Muscle layer of colon (tissue), 2 donors: ENCODE measurements at regions not wholly inside any gene's neighbourhood (a gene's known extent, or its start where the extent isn't known, plus 50 kb on each side); places are given as distances from the start of the nearest gene placed in this dataset.

Experiments used
- H3K27ac ChIP-seq: one replicate; pipeline ENCODE4 v1.7.0; 2013; ENCODE audit warnings: low read depth, mild to moderate bottlenecking, low read length, moderate library complexity
- H3K27me3 ChIP-seq, 2 donors: one replicate each; pipeline ENCODE4 v1.7.0; 2013; ENCODE audit warnings: low read length in 2 of 2, mild to moderate bottlenecking in 2 of 2; ENCODE audit not compliant: insufficient read depth in 2 of 2, control insufficient read depth in 1 of 2
- H3K36me3 ChIP-seq: one replicate; pipeline ENCODE4 v1.7.0; 2013; ENCODE audit warnings: mild to moderate bottlenecking, low read length; ENCODE audit not compliant: insufficient read depth
- H3K4me1 ChIP-seq: one replicate; pipeline ENCODE4 v1.7.0; 2013; ENCODE audit warnings: mild to moderate bottlenecking, low read length; ENCODE audit not compliant: insufficient read depth
- H3K4me3 ChIP-seq, 2 donors: one replicate each; pipeline ENCODE4 v1.7.0; 2013; ENCODE audit warnings: low read length in 2 of 2, low read depth in 1 of 2, mild to moderate bottlenecking in 1 of 2, moderate library complexity in 1 of 2
- H3K9ac ChIP-seq: one replicate; pipeline ENCODE4 v1.7.0; 2013; ENCODE audit warnings: low read length
- H3K9me3 ChIP-seq: one replicate; pipeline ENCODE4 v1.7.0; 2013; ENCODE audit warnings: mild to moderate bottlenecking, low read length
- donor health status: abdominal sarcoma.
- donor health status: Adenocarcinoma of cecum.

DNA sequence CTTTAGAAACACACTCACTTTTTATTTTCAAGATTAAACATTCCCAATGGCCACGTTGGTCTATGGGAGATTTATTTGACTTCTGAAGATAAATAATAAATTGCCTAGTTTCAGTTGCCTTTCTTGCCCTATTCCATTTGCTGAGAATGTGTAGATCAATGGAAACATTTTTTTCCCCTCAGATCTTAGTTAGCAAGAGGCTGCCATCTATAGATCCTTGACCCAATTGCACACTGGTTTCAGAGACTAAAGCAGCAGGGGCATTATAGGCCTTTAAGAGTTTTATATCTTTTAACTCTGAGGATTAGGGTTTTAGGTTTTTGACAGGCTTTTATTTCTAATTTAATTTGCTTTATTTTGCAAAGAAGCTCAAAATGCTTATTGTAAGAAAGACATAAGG lies 163.2 kb upstream of the GPR26 start:
- Histone ChIP-seq H3K36me3 (no peaks in the 10 kb centered on the region), H3K4me3 (no peak overlapping the region), H3K27ac (no peak overlapping the region), H3K9ac (no peak overlapping the region), H3K4me1 (no peaks in the 10 kb centered on the region), H3K27me3 (no peaks in the 10 kb centered on the region), H3K9me3 (no peaks in the 10 kb centered on the region)

- Histone ChIP-seq H3K27ac (no peak overlapping the region), H3K27me3 (no peaks in the 10 kb centered on the region), H3K4me3 (no peak overlapping the region), H3K36me3 (no peaks in the 10 kb centered on the region), H3K4me1 (no peaks in the 10 kb centered on the region), H3K9ac (no peak overlapping the region), H3K9me3 (no peaks in the 10 kb centered on the region)
Measured at GRCh38 chr10:123506455-123506854, 159.7 kb upstream of the GPR26 start.

- H3K4me1 ChIP-seq: no peaks in the 10 kb centered on the region
- no peaks in the 10 kb centered on the region for H3K27me3 ChIP-seq
- no peaks in the 10 kb centered on the region for H3K36me3 ChIP-seq
- no peaks in the 10 kb centered on the region for H3K9me3 ChIP-seq
- H3K9ac ChIP-seq: no peak overlapping the region
- no peak overlapping the region for H3K4me3 ChIP-seq
- H3K27ac ChIP-seq: no peak overlapping the region
Measured at GRCh38 chr10:123507298-123507697, 158.9 kb upstream of the GPR26 start.

- Histone ChIP-seq H3K27ac (no peak overlapping the region), H3K4me1 (no peaks in the 10 kb centered on the region), H3K27me3 (no peaks in the 10 kb centered on the region), H3K36me3 (no peaks in the 10 kb centered on the region), H3K4me3 (no peak overlapping the region), H3K9ac (no peak overlapping the region), H3K9me3 (no peaks in the 10 kb centered on the region)
Measured at GRCh38 chr10:123509338-123509737, 156.8 kb upstream of the GPR26 start.

- Histone ChIP-seq H3K27ac (no peak overlapping the region), H3K9me3 (no peaks in the 10 kb centered on the region), H3K36me3 (no peaks in the 10 kb centered on the region)
Measured at GRCh38 chr10:123512901-123513775, 153.0 kb upstream of the GPR26 start.

GRCh38 chr10:123513870-123514269 lies 152.3 kb upstream of the GPR26 start:
- no peaks in the 10 kb centered on the region for H3K4me1 ChIP-seq
- H3K9ac ChIP-seq: no peak overlapping the region
- H3K27ac ChIP-seq: no peak overlapping the region
- H3K36me3 ChIP-seq: no peaks in the 10 kb centered on the region
- no peaks in the 10 kb centered on the region for H3K27me3 ChIP-seq
- H3K4me3 ChIP-seq: no peak overlapping the region
- H3K9me3 ChIP-seq: no peaks in the 10 kb centered on the region

More at GRCh38 chr10:123512901-123513775, 153.0 kb upstream of the GPR26 start:
- Histone ChIP-seq H3K4me1 (no peaks in the 10 kb centered on the region), H3K9ac (no peak overlapping the region), H3K4me3 (no peak overlapping the region), H3K27me3 (no peaks in the 10 kb centered on the region)

GRCh38 chr10:123514996-123515395 lies 151.2 kb upstream of the GPR26 start:
- H3K4me3 ChIP-seq: no peak overlapping the region
- no peak overlapping the region for H3K27ac ChIP-seq
- H3K9me3 ChIP-seq: no peaks in the 10 kb centered on the region
- H3K4me1 ChIP-seq: no peaks in the 10 kb centered on the region
- H3K36me3 ChIP-seq: no peaks in the 10 kb centered on the region
- no peak overlapping the region for H3K9ac ChIP-seq
- no peaks in the 10 kb centered on the region for H3K27me3 ChIP-seq

GRCh38 chr10:123515661-123516060 lies 150.5 kb upstream of the GPR26 start:
- Histone ChIP-seq H3K9ac (no peak overlapping the region), H3K27me3 (no peaks in the 10 kb centered on the region), H3K4me1 (no peaks in the 10 kb centered on the region), H3K27ac (no peak overlapping the region), H3K36me3 (no peaks in the 10 kb centered on the region), H3K4me3 (no peak overlapping the region), H3K9me3 (no peaks in the 10 kb centered on the region)

DNA sequence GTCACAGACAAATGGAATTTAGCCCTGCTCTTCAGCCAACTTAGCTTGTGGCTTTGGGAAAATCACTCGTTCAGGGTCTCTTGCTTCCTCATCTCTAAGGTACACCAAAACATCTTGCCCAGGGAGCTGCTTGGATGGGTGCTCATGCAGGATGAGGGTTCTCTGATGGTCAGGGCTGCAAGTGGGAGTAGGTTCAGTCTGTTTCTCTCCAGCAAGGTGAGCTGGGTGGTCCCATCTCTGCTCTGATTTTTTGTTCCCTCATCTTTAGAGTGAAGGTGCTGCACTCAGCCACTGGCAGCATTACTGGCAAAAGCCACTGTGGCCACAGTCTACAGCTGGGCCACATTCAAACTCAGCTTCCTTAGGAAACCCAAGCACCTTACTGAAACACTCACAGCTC lies 149.9 kb upstream of the GPR26 start:
- H3K9me3 ChIP-seq: no peaks in the 10 kb centered on the region
- H3K36me3 ChIP-seq: no peaks in the 10 kb centered on the region
- H3K4me3 ChIP-seq: no peak overlapping the region
- H3K4me1 ChIP-seq: no peaks in the 10 kb centered on the region
- no peak overlapping the region for H3K27ac ChIP-seq
- H3K9ac ChIP-seq: no peak overlapping the region
- H3K27me3 ChIP-seq: no peaks in the 10 kb centered on the region

DNA sequence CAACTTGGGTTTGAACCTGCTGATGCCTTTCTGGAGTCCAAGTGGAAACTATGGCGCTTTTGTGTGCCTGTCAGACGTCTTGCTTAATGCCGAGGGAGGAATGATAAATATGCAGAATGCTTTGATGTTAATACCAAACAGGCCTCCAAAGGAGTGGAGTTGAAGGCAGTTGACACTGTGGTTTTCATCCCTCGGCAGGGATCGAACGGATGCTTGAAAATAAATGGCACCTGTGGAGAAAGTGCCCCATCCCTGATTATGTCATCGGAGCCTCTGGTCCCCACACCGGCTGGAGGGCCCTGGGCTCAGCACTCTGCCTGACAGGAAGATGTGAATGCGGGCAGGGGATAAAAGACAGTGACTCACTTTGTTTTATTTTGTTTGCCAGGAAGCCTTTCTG lies 148.7 kb upstream of the GPR26 start:
- Histone ChIP-seq H3K9ac (no peak overlapping the region), H3K4me3 (no peak overlapping the region), H3K27me3 (no peaks in the 10 kb centered on the region), H3K4me1 (no peaks in the 10 kb centered on the region), H3K9me3 (no peaks in the 10 kb centered on the region), H3K27ac (no peak overlapping the region), H3K36me3 (no peaks in the 10 kb centered on the region)

DNA sequence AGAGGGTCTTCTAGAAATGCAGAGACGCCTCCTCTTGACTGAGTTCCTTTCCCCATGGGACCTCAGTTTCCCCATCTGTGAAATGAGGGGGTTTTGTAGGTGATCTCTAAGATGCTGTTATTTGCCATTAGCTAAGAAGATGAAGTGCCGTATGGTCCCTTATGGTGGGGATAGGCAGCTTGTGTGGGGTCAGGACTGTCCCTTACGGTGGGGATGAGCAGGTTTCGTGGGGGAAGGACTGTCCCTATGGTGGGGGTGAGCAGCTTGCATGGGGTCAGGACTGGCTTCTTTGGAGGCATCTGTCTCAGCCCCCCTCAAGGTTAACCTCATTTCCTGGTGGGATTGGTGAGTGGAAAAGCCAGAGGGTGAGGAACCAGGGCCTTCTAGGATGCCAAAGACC lies 148.3 kb upstream of the GPR26 start:
- H3K9ac ChIP-seq: no peak overlapping the region
- no peak overlapping the region for H3K4me3 ChIP-seq
- no peaks in the 10 kb centered on the region for H3K9me3 ChIP-seq

GRCh38 chr10:123518765-123519164 lies 147.4 kb upstream of the GPR26 start:
- H3K4me3 ChIP-seq: no peak overlapping the region
- no peaks in the 10 kb centered on the region for H3K9me3 ChIP-seq
- H3K27ac ChIP-seq: no peak overlapping the region
- no peaks in the 10 kb centered on the region for H3K27me3 ChIP-seq
- no peaks in the 10 kb centered on the region for H3K36me3 ChIP-seq
- no peaks in the 10 kb centered on the region for H3K4me1 ChIP-seq
- H3K9ac ChIP-seq: no peak overlapping the region

More for the DNA sequence above, 148.3 kb upstream of the GPR26 start:
- Histone ChIP-seq H3K27ac (no peak overlapping the region), H3K4me1 (no peaks in the 10 kb centered on the region), H3K36me3 (no peaks in the 10 kb centered on the region), H3K27me3 (no peaks in the 10 kb centered on the region)
